HG03196 (cell line): ENCODE measurements at regions not wholly inside any gene's neighbourhood (a gene's known extent, or its start where the extent isn't known, plus 50 kb on each side); places are given as distances from the start of the nearest gene placed in this dataset.

ENCODE experiments used
- ATAC-seq: cut with Tn5 transposase; IDR thresholded peaks from one replicate; pipeline ENCODE4 v1.9.1; 2021; ENCODE audit not compliant: unreplicated experiment

- ATAC-seq, result no peak
Measured at GRCh38 chr3:72350761-72351505, 497.3 kb downstream of the SHQ1 start.

- no peak for ATAC-seq
Measured at GRCh38 chr3:72348357-72348756, 499.9 kb downstream of the SHQ1 start.

- ATAC-seq, result no peak
Measured at GRCh38 chr3:72347819-72348319, 500.4 kb downstream of the SHQ1 start.

- no peak for ATAC-seq
Measured at GRCh38 chr3:72346526-72346926, 501.7 kb downstream of the SHQ1 start.

GRCh38 chr3:72345980-72346379, 502.3 kb downstream of the SHQ1 start:
- no peak for ATAC-seq

- no peak for ATAC-seq
Measured at GRCh38 chr3:72345237-72345878, 502.9 kb downstream of the SHQ1 start.

GRCh38 chr3:72344647-72345046, 503.6 kb downstream of the SHQ1 start:
- ATAC-seq, result no peak

- ATAC-seq, result no peak
Measured at GRCh38 chr3:72344236-72344635, 504.0 kb downstream of the SHQ1 start.

- ATAC-seq, result no peak
Measured at GRCh38 chr3:72343078-72343477, 505.2 kb downstream of the SHQ1 start.

GRCh38 chr3:72342450-72342849, 505.8 kb downstream of the SHQ1 start:
- no peak for ATAC-seq

- ATAC-seq, result no peak
Measured at GRCh38 chr3:72341920-72342319, 506.3 kb downstream of the SHQ1 start.

- ATAC-seq, result no peak
Measured at GRCh38 chr3:72341380-72341770, 506.9 kb downstream of the SHQ1 start.

- ATAC-seq, result no peak
Measured at GRCh38 chr3:72340476-72341379, 507.5 kb downstream of the SHQ1 start.

- ATAC-seq, result no peak
Measured at GRCh38 chr3:72340056-72340455, 508.2 kb downstream of the SHQ1 start.

- no peak for ATAC-seq
Measured at GRCh38 chr3:72339670-72340030, 508.6 kb downstream of the SHQ1 start.

- ATAC-seq, result no peak
Measured at GRCh38 chr3:72338942-72339669, 509.1 kb downstream of the SHQ1 start.

GRCh38 chr3:72338082-72338941, 509.9 kb downstream of the SHQ1 start:
- ATAC-seq, result no peak

GRCh38 chr3:72337480-72337855, 510.8 kb downstream of the SHQ1 start:
- no peak for ATAC-seq

- ATAC-seq, result no peak
Measured at GRCh38 chr3:72336821-72337479, 511.3 kb downstream of the SHQ1 start.
